Fibroblast of lung (primary cell): ENCODE measurements at regions not wholly inside any gene's neighbourhood (a gene's known extent, or its start where the extent isn't known, plus 50 kb on each side); places are given as distances from the start of the nearest gene placed in this dataset.

Experiments used
- EZH2 ChIP-seq: IDR thresholded peaks from 2 replicates; pipeline ENCODE4 v1.5.1; 2012; ENCODE audit warnings: low read length, control low read depth, mild to moderate bottlenecking; ENCODE audit errors: missing control alignments
- TF ChIP-seq, protein P1 (sequence below), 2 donors: IDR thresholded peaks in 1 of 2; conservative IDR thresholded peaks in 1 of 2; 1 replicate in 1 of 2; 2 replicates in 1 of 2; pipeline ENCODE4 v1.5.1; 2011 to 2012; ENCODE audit warnings: low read length in 2 of 2, control low read depth in 1 of 2, inconsistent platforms in 1 of 2, low read depth in 1 of 2, mild to moderate bottlenecking in 1 of 2

DNA sequence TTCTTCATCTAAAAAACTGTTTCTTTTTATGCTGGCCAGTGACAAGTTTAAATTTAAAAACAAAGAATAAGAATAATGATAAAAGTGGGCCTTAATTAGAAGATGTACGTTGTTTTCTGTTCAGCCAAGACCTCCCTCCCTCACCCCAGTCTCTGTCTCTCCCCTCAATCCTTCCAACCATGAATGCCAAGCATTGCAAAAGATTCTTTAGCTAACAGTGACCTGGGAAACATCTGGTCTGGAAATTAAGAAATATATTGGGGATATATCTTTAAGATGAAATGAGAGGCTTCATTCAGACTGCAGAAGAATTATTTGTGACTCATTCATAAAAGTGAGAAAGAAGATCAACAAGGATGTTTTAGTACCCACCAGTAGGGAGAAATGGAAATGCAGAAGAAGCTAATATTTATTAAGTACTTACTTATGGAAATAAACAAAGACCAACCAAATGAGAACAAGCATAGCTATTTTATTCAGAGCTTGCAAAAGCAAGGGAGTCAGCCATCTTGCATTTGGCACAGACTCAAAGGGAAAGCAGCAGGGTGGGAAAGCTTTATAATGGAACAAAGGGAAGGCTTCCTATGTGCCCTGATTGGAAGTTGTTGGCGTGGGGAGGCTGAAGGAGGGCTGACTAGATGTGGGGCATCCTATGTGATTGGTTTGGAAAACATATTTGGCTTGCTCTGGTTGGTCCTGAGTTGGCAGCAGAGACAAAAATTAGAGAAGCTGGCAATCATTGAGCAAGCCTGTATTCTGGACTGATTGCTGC is 595.4 kb upstream of the GHITM start:
- TF ChIP-seq, protein P1, sequence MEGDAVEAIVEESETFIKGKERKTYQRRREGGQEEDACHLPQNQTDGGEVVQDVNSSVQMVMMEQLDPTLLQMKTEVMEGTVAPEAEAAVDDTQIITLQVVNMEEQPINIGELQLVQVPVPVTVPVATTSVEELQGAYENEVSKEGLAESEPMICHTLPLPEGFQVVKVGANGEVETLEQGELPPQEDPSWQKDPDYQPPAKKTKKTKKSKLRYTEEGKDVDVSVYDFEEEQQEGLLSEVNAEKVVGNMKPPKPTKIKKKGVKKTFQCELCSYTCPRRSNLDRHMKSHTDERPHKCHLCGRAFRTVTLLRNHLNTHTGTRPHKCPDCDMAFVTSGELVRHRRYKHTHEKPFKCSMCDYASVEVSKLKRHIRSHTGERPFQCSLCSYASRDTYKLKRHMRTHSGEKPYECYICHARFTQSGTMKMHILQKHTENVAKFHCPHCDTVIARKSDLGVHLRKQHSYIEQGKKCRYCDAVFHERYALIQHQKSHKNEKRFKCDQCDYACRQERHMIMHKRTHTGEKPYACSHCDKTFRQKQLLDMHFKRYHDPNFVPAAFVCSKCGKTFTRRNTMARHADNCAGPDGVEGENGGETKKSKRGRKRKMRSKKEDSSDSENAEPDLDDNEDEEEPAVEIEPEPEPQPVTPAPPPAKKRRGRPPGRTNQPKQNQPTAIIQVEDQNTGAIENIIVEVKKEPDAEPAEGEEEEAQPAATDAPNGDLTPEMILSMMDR (conservative IDR thresholded peaks at IDR 0.05 in 1 of 2, IDR thresholded peaks at IDR 0.05 in 1 of 2; ENCODE audit: low read depth in 1 of 2, low read length in 2 of 2), result no peak
- TF ChIP-seq EZH2, result no peak
